ENCODE measurements at regions not wholly inside any gene's neighbourhood (a gene's known extent, or its start where the extent isn't known, plus 50 kb on each side); places are given as distances from the start of the nearest gene placed in this dataset.

DNA sequence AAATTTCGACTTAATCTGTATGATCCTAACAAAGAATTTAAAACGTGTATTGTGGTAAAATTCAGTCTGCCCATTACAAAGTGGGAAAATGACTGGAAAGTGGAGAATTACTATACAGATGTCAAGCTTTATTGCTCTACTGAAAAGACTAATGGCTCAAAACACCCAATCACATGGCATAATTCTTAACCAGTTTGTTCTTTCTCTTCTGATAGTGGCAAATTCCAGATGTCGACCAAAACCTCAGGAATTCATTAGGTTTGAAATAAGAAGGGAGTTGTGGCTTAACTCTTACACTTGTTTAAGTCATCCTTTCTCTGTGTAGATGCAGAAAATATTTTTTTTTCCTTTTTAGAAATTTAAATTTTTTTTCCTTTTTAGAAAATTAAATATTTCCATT lies 1254.9 kb upstream of the LRRN3 start:
- TF ChIP-seq, protein P1, sequence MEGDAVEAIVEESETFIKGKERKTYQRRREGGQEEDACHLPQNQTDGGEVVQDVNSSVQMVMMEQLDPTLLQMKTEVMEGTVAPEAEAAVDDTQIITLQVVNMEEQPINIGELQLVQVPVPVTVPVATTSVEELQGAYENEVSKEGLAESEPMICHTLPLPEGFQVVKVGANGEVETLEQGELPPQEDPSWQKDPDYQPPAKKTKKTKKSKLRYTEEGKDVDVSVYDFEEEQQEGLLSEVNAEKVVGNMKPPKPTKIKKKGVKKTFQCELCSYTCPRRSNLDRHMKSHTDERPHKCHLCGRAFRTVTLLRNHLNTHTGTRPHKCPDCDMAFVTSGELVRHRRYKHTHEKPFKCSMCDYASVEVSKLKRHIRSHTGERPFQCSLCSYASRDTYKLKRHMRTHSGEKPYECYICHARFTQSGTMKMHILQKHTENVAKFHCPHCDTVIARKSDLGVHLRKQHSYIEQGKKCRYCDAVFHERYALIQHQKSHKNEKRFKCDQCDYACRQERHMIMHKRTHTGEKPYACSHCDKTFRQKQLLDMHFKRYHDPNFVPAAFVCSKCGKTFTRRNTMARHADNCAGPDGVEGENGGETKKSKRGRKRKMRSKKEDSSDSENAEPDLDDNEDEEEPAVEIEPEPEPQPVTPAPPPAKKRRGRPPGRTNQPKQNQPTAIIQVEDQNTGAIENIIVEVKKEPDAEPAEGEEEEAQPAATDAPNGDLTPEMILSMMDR (IDR thresholded peaks at IDR 0.05): no peak
- TF ChIP-seq POLR2A (IDR thresholded peaks at IDR 0.05): no peak

All from uterus (tissue), 2 donors.